ENCODE measurements at regions not wholly inside any gene's neighbourhood (a gene's known extent, or its start where the extent isn't known, plus 50 kb on each side); places are given as distances from the start of the nearest gene placed in this dataset.

DNA sequence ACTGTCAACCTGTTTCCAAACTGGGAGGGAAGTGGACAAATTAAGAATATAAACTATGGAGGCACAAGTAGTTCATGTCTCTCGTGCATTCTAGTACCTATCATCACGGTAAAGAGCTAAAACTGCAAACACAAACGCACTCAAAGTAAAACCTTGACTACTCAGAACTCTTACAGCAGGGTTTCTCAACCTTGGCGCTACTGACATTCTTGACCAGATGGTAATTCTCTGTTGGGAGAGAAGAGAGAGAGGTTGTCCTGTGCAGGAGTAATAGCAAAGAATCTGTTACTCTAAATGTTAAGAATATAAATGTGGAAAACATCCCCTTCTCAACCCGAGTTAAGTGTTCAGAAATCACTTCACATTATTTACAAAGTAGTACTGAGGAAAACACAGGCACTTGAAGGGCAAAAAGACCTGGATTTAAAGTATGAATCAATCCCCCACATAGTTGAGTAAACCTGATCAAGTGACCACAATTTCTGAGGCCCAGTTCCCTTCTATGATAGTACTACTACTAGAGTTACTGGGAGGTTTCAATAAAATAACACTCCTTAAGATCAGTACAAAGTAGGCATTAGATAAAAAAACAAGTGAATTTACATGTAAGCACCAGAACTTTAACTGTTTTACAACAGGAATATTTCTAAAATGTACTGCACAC lies 73.1 kb upstream of the ARHGAP32 start:
- DNase-seq: no peak

DNA sequence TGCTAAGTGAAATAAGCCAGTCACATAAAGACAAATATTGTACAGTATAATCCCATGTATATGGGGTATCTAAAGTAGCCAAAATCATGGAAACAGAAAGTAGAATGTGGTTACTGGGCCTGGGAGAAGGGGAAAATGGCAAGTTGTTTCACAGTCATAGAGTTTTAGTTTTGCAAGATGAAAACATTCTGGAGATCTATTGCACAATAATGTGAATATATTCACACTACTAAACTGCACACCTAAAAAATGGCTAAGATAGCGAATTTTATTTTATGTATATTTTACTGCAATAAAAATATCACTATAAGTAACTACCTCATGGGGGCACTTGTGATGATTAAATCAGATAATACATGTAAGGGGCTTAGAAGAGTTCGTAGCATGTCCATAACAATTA lies 72.0 kb upstream of the ARHGAP32 start:
- DNase-seq: no peak

GRCh38 chr11:129260750-129261149 lies 68.6 kb upstream of the ARHGAP32 start:
- DNase-seq: no peak

DNA sequence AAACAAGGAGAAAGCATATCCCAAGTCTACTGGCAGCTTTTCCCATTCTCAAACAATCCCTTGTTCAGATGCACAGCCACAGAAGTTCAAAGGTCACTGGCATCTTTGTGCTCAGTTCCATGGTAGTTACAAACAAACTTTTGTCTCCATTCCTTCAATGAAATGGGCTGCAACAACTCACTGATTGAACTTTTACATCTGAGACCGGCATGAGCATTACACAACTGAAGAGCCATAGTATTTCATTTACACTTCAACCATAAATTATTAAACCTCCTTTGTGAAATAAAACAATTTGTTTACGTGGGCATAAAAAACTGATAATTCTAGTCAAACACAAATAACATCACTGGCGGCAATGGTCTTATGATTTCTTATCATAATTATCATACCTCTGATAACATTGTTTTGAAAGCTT lies 67.8 kb upstream of the ARHGAP32 start:
- DNase-seq: no peak

DNA sequence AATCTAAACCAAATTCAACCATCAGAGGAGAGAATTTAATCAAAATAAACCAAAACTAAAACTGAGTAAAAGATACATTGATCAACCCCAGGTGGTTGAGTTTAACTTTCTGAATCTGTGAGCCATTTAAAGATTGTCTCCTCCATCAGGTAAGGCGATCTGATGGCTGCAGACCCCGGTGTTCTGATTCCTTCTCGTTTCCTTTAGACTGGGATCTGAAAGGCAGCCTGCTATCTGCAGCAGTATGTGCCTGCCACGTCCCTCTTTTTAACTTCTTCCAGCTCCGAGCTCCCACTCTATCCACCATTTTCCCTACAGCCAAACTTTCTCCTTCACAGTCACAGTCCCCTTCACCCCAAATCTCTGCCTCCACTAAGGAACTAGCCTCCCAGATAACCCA lies 66.1 kb upstream of the ARHGAP32 start:
- no peak for DNase-seq

DNA sequence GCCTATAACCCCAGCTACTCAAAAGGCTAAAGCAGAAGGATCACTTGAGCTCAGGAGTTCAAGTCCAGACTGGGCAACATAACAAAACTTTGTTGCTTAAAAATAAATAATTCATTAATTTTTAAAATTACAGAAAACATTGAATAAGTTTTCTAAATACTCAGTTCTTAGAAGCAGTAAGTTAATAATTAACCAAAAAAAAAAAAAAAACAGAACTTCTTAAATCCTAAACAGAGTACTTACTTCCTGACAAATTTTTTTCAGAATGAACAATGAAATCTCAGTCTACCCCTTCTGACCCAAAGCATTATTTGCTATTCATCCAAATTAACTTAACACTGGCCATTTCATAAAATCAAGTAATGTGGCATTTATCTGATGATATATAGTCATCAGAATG lies 65.4 kb upstream of the ARHGAP32 start:
- DNase-seq: no peak

DNA sequence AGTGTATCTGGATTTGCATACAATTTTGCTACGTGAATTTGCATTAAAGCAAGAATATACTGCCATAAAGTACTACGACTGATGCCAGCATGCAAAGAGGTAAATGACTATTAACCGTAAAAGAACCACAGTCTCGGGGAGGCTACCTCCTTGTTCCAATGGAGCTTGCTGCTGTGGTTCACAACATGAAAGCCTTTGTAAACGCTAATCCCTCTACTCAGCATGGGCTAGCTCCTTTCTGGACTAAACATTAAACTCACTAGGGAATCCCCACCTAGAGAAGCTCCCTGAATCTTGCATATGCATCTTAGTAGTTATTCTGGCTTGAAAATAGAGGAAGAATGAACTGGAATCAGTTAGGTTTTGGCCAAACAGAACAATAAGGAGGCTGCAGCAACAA lies 60.5 kb upstream of the ARHGAP32 start:
- no peak for DNase-seq

DNA sequence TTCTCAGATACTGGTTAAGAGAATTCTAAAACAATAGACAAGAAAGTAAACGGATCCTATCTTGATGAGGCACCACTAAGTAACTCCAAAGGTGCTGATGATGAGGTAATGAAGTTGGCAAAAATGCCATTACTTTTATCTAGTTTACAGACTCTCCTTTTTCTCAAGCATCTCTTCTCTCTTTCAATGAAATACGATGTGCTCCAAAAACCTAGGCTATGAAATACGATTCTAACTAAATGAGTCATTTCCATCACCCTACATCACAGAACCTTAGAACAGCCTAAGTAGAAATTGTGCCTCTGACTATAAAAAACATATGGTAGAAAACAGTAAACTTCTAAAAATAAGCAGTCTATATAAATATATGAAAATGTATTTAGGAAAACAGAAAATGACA lies 58.9 kb upstream of the ARHGAP32 start:
- no peak for DNase-seq

GRCh38 chr11:129249923-129250322 lies 57.8 kb upstream of the ARHGAP32 start:
- no peak for DNase-seq

GRCh38 chr11:129249351-129249750 lies 57.2 kb upstream of the ARHGAP32 start:
- DNase-seq: no peak

DNA sequence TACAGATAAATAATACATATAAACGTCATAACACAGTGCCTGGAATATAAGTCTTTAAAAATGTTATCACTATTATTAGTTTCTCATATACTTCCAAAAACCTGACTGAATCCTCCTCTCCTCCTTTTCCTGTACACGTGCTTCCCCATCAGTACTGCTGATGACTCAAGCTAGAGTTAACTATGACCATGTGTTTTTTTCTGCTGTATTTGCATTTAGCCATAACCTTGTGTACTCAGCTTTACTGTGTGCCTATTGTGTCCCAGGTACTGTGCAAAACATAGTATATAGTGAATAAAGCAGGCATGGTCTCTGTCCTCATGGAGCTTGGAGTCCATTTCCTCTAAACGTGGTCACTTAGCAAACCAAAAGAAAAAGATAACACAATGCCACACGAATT lies 56.5 kb upstream of the ARHGAP32 start:
- no peak for DNase-seq

- no peak for DNase-seq
Measured at GRCh38 chr11:129247135-129247534, 55.0 kb upstream of the ARHGAP32 start.

DNA sequence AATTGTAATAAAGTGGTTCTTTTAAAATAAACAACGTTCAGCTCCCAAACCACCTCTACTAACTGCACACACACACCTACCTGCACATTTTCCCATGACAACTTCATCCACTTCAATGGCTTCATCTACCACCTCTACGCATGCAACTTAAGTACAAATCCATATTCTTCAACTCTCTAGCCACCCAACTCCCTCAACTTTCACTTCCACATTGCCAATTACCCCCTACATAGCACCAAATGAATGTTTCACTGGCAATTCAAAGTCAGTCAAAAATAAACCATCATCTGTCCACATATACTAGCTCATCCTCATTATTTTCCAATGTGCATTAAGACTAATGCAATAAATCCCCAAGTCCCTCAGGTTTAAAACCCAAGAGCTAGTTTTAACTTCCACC lies 50.7 kb upstream of the ARHGAP32 start:
- no peak for DNase-seq

Measured in activated gamma-delta T cell (primary cell).